ENCODE measurements at regions not wholly inside any gene's neighbourhood (a gene's known extent, or its start where the extent isn't known, plus 50 kb on each side); places are given as distances from the start of the nearest gene placed in this dataset.

GRCh38 chr4:186882293-186882692 lies 158.6 kb upstream of the FAT1 start:
- no peak for TF ChIP-seq CTCF (IDR thresholded peaks at IDR 0.05)
- TF ChIP-seq POLR2A (IDR thresholded peaks at IDR 0.05) = no peak

Measured in transverse colon (tissue), 3 donors.